ENCODE measurements at regions not wholly inside any gene's neighbourhood (a gene's known extent, or its start where the extent isn't known, plus 50 kb on each side); places are given as distances from the start of the nearest gene placed in this dataset.

DNA sequence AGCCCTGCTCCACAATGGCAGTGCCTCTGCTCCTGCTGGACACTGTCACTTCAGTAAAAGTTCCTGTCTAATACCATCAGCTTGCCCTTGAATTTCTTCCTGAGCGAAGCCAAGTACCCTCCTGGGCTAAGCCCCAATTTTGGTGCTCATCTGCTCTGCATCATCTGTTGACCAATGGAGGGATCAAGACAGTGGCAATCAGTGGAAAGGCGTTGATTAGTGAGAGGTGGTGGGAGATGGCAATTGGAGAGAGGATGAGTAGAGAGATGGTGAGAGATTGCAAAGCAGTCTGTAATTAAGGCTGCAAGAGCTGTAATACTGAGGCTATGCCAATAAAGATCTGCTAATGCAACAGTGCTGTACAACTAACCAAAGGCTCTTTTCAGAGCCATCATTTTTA, 299.4 kb upstream of the CDH2 start:
- TF ChIP-seq, protein P1, sequence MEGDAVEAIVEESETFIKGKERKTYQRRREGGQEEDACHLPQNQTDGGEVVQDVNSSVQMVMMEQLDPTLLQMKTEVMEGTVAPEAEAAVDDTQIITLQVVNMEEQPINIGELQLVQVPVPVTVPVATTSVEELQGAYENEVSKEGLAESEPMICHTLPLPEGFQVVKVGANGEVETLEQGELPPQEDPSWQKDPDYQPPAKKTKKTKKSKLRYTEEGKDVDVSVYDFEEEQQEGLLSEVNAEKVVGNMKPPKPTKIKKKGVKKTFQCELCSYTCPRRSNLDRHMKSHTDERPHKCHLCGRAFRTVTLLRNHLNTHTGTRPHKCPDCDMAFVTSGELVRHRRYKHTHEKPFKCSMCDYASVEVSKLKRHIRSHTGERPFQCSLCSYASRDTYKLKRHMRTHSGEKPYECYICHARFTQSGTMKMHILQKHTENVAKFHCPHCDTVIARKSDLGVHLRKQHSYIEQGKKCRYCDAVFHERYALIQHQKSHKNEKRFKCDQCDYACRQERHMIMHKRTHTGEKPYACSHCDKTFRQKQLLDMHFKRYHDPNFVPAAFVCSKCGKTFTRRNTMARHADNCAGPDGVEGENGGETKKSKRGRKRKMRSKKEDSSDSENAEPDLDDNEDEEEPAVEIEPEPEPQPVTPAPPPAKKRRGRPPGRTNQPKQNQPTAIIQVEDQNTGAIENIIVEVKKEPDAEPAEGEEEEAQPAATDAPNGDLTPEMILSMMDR (IDR thresholded peaks at IDR 0.05) = no peak
- intact Hi-C loops (cut with DNase I, micrococcal nuclease) = no loop called here
- Histone ChIP-seq H3K4me3 (no peak overlapping the region), H3K9me3 (peaks cover 36% of the 10 kb centered on the region), H3K36me3 (ENCODE audit: low read depth) (no peaks in the 10 kb centered on the region), H3K4me1 (ENCODE audit: low read depth) (no peaks in the 10 kb centered on the region)
- DNase-seq (no peak), ATAC-seq (no peak)

- no peak overlapping the region for H3K4me3 ChIP-seq
- H3K36me3 ChIP-seq (ENCODE audit: low read depth) = no peaks in the 10 kb centered on the region
- TF ChIP-seq, protein P1 (IDR thresholded peaks at IDR 0.05) = no peak
- ATAC-seq (no peak), DNase-seq (no peak)
- intact Hi-C loops (cut with DNase I, micrococcal nuclease) = no loop called here
- no peaks in the 10 kb centered on the region for H3K4me1 ChIP-seq (ENCODE audit: low read depth)
- H3K9me3 ChIP-seq = peaks cover 28% of the 10 kb centered on the region
Measured at GRCh38 chr18:28469946-28470345, 293.0 kb upstream of the CDH2 start.

DNA sequence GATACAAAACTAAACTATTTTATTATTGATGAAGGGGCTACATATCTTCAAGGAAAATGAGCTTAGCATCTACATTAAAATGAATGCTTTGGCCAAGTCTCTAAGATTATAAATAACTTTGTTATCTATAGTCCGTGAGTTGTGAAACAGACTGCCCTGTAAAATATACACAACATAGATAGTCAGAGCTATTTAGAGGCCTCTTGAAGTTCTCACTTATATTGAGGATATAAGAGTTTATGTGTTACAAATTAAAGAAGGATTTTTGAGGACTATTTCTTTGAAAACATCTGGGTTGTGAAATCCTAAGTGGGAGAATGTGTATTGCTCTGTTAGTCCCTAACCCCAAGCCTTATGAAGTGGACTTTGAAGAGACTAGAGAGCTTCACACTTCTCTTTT, 292.0 kb upstream of the CDH2 start:
- DNase-seq (no peak), ATAC-seq (no peak)
- TF ChIP-seq, protein P1 (IDR thresholded peaks at IDR 0.05) = no peak
- peaks cover 19% of the 10 kb centered on the region for H3K9me3 ChIP-seq
- no peaks in the 10 kb centered on the region for H3K4me1 ChIP-seq (ENCODE audit: low read depth)
- H3K4me3 ChIP-seq = no peak overlapping the region
- intact Hi-C loops (cut with DNase I, micrococcal nuclease) = no loop called here
- no peaks in the 10 kb centered on the region for H3K36me3 ChIP-seq (ENCODE audit: low read depth)

- Histone ChIP-seq H3K4me1 (ENCODE audit: low read depth) (no peaks in the 10 kb centered on the region), H3K36me3 (ENCODE audit: low read depth) (no peaks in the 10 kb centered on the region), H3K9me3 (peaks cover 10% of the 10 kb centered on the region), H3K4me3 (no peak overlapping the region)
- TF ChIP-seq, protein P1 (IDR thresholded peaks at IDR 0.05) = no peak
- intact Hi-C loops (cut with DNase I, micrococcal nuclease) = no loop called here
- ATAC-seq (no peak), DNase-seq (no peak)
Measured at GRCh38 chr18:28466204-28466603, 289.3 kb upstream of the CDH2 start.

DNA sequence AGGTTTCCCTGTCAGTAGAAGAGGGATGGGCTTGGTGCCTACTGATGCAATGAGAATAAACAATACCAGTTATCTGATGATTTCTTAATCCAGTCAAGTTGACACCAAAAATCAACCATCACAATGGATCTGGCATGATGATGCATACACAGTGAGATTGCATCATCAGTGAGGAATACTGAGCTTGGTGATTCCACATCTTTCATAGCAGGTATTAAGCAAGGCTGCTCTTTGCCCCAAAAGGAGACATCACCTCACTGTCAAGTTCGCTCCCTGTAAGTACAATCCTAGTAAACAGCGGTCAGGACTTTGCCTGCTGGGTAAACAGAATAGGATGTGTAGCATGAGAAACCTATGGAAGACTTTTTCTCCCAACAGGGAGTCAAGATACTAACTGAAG, 282.7 kb upstream of the CDH2 start:
- DNase-seq = no peak
- TF ChIP-seq, protein P1 (IDR thresholded peaks at IDR 0.05) = no peak
- intact Hi-C loops (cut with DNase I, micrococcal nuclease) = no loop called here
- H3K4me3 ChIP-seq = no peak overlapping the region
- no peaks in the 10 kb centered on the region for H3K4me1 ChIP-seq (ENCODE audit: low read depth)
- H3K9me3 ChIP-seq = peaks cover 16% of the 10 kb centered on the region
- ATAC-seq = no peak
- H3K36me3 ChIP-seq (ENCODE audit: low read depth) = no peaks in the 10 kb centered on the region

DNA sequence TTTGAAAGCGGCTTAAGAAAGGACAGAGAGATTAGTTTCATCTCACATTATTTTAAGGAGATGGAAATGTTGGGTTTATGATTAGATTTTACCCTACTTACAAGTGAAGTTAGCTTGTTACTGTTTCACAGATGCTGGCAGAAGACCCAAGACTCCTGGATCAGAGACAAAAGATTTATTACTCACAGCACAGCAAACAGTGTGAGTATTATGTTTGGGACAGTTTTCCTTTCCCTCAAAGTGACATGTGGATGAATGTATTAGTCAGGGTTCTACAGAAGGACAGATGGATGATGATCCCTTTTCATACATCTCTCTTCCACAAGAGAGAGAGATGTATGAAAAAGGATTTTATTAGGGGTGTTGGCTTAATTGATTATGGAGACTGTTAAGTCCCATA, 281.8 kb upstream of the CDH2 start:
- no peak for ATAC-seq
- TF ChIP-seq, protein P1 (IDR thresholded peaks at IDR 0.05) = no peak
- Histone ChIP-seq H3K4me3 (no peak overlapping the region), H3K9me3 (peaks cover 19% of the 10 kb centered on the region), H3K4me1 (ENCODE audit: low read depth) (no peaks in the 10 kb centered on the region), H3K36me3 (ENCODE audit: low read depth) (no peaks in the 10 kb centered on the region)
- DNase-seq = no peak
- intact Hi-C loops (cut with DNase I, micrococcal nuclease) = no loop called here

Measured in mucosa of descending colon (tissue), 3 donors.